Middle frontal gyrus (tissue), 1 donor: ENCODE measurements at regions not wholly inside any gene's neighbourhood (a gene's known extent, or its start where the extent isn't known, plus 50 kb on each side); places are given as distances from the start of the nearest gene placed in this dataset.
"Not testable (repeated sequence)": the region's sequence is repeated elsewhere in the genome, so short reads cannot be mapped to it uniquely, and the experiment has no call there.

Source experiments
- DNase-seq: peaks from one replicate; pipeline ENCODE4 v3.0.0-alpha.2; 2015; ENCODE audit warnings: low spot score; ENCODE audit errors: extremely low spot score

DNA sequence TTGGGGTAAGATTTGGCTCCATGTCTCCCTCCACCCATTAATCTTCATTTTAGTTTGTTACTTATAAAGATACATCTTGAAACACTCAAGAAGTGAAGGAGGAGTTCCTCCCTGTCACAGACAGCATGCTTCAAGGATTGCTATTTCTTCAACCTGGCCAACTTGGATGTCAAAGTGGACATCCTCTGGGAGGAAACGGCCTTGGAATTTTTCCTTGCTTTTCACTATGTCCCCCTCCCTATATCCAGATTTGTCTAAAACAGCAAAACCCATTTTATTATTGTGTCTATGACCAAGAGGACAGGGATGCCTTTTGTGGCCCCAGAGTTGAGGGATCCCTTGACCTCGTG is 242.9 kb downstream of the LPIN1 start:
- DNase-seq, result no peak

DNA sequence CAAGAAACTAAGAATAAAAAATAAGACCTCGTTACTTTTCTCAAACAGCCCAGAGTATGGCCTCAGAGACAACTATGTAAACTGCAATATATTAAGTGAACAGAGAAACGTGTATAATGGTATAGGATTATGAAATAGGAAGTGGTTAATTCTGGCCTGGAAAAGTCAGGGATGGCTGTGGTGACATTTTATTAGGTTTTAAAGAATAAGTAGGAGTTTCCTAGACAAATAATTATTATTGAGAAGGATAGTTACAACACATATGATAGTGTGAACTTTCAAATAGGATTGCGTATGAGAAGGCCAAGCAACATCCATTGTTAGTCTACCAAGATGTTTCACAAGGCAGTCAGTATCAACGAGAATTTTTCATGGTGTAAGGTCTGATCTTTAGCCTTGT is 244.1 kb downstream of the LPIN1 start:
- DNase-seq, result no peak

DNA sequence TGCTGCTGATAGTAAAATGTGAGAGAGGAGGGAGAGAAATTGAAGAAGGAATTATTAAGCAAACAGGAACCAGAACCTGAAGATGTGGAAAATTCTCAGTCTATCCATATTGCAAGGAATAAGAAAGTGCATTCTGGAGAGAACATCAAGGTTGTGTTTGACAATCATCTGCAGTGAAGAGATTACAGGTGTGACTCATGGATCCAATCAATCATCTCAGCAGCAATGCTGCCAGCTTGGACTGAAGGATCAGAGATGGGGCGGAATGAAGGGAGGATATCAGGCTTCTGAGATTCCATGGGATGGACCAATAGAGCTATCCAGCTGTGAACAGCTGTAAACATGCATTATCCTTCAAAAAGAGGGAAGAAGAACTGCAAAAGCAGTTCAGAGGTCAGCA is 247.3 kb downstream of the LPIN1 start:
- no peak for DNase-seq

DNA sequence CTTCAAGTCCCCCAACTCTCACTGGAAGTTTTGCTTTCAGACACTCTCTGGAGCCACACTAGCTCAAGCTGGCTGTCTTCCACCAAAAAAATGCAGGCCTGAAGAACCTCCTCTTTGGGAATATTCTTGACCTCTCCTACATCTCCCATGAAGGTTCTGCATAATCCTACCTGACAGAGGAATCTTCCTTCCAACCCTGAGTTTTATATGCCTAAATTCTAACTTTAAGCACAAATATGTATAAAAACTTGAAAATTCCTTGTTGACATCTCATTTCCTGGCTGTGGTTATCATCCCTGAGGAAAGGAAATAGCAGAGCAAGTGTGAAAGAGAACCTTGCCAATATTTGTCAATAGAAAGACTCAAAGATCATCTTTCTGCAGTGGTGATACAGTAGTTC is 249.0 kb downstream of the LPIN1 start:
- no peak for DNase-seq

DNA sequence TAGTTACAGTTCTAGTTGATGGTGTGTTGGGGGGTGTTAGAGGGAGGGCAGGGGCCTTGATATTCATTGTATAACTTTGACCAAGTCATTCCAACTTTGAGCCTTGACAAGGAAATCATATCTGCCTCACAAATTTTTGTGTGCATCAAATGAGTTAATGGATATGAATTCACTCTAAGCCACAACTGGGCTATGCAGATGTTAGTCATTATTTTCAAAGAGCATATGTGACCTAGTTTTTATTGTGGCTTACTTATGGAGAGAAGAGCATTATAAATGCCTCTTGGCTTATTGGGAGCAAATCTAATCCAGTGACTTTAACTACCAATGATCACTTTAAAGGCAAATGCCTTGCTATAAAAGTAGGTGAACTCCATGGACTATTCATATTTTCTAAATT is 250.2 kb downstream of the LPIN1 start:
- DNase-seq, result no peak

DNA sequence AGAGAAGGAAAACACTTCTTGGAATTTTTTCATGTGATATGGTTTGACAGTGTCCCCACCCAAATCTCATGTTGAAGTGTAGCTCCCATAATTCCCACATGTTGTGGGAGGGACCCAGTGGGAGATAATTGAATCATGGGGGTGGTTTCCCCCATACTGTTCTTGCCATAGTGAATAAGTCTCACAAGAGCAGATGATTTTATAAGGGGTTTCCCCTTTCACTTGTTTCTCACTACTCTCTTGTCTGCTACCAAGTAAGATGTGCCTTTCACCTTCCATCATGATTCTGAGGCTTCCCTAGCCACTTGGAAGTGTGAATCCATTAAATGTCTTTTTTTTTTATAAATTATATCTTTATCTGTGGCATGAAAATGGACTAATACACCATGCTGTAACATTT is 250.7 kb downstream of the LPIN1 start:
- DNase-seq, result no peak

DNA sequence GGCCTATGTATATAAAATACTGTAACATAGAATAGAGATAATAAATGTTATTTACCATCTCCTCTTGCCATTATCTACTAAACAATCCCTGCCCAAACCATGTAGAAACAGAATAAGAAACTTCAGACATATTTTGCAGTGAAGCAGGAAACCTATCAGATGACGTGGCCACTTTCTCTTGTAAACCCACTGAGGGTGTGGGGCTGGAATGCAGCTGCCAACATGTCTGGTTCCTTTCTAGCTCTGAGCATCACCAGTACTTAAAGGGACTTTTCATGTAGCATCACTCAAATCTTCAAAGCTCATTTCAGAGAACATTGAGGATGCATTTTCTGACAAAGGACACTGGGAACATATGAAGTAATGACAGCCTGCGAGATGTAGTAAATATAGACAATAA is 251.8 kb downstream of the LPIN1 start:
- DNase-seq, result no peak

DNA sequence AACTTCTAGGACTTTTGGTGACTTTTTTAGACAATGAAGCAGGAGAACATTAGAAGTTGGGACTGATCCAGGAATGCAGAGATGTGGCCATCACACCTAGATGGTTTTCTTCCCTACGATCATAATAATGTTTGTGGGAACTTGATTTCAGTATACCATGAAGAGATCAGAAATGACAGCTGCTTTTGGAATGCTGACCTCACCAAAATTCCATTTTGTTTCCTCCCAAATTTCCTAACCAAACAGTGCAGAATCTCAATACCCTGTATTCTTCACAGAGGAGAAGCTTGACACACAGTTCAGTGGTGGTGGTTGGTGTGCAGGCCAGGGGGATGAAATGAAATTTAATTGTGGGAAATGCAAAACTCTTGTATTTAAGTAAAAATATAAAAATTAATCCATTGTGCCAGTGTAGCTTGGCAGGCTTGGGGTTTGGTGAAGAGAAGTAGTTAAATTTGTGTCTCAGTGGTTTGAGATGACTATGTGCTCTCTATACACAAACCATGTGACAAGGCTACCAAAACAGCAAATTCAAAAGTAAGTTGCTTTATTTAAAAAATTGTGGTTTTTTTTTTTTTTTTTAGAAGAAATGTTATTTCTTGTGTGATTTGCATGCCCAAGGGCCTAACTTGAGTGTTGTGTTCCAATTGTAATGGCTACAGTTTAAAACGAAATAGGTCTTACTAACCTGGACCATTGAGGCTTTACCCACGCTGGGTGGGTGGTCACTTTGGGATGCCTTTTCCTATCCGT is 252.4 kb downstream of the LPIN1 start:
- no peak for DNase-seq

DNA sequence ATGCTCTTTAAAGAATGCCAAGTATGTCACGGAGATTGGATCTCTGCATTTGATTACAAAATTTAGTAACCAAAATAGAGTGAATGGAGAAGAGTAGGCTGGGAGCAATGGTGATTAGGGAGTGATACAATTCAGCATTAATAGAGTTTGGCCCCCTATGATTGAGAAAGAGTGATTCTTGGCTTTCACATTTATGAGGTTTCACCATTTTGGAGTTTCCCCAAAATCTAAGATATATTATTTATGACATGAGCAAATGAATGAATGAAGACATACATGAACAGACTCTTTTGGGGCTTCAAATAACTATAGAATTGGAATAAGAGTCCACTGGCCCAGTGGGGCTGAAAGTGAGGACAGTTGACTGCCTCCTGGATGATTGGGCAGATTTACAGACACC is 255.2 kb downstream of the LPIN1 start:
- no peak for DNase-seq

DNA sequence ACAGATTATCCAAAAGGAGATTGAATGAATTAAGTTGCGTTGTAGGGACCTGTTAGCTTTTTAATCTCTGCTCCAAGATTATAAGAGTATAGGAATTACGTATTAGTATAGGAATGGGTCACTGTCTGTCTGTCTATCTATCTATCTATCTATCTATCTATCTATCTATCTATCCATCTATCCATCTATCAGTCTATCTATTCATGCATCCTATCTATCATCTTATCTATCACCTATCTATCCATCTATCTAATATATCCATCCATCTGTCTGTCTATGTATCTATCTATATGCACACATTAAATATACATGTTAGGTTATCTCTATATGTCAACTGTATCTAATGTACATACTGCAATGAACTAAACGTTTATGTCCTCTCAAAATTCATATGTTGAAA is 255.8 kb downstream of the LPIN1 start:
- DNase-seq, result no peak

DNA sequence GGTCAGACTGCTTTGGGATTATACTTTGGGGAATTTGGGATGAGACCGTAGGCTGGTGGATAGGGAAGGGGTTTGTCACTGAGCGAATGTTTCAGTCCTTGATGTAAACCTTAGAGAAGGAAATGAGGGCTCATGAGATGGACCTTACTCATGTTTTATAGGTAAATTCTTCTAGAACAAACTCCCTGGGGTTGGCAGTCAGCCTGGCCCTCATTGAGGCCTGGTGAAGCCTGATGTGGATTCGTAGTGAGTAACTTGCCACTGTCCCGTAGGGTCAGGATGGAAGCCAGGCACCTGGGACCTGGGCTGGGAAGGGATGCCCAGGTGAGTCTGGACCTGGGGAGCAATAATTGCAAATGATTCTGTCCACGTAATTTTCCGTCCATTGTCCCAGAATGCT is 258.3 kb downstream of the LPIN1 start:
- DNase-seq, result no peak

DNA sequence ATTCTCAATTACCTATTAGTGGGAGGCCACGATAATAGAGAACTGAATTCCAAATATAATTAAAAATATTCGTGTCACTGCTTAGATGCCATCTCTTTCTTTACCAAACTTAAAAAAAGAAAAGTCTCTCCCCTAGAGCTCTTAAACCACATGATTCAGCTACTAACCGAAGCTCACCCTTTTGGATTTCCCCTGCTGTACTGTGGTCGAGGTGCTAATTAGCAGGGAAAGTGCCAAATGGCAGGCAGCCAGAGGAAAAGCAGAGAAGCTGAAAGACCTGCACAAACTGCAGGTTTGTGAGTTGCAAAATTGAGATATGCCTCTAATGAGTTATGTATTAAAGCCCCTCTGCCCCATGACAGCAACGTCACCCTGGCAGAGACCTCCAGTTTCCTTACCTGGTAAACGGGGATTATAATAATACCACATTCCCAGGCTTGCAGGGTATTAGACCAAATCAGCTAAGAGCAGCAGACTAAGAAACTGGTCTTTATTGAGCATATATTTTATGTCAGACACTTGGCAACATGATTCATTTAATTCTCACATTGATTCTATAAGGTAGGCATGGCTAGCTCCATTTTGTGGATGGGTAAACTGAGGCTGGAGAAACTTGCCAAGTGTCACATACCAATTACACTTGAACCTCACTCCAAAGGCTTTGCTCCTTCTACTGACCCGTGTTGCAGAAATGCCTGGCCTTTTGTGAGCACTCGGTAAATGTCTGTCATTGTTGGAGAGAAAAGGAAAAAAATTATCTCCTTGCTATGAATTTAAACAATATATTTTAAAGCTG is 259.7 kb downstream of the LPIN1 start:
- DNase-seq, result no peak

DNA sequence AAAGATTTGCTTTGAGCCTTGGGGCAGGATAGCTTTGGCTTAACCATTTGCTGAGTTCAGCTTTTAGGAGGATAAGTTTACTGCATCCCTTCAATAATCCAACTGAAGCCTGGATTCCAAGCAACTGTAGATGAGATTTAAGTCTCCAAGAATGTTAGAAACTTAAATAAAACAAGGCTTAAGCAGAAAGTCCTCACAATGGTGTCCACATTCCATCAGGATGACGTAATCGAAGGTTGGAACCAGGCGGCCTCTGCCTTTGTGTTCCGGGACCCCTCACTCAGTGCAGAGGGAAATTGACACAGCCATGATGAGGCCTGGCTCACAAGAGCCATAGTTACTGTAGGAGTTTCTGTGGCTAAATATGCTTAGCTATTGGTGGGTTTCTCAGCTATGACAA is 260.4 kb downstream of the LPIN1 start:
- DNase-seq, result no peak

DNA sequence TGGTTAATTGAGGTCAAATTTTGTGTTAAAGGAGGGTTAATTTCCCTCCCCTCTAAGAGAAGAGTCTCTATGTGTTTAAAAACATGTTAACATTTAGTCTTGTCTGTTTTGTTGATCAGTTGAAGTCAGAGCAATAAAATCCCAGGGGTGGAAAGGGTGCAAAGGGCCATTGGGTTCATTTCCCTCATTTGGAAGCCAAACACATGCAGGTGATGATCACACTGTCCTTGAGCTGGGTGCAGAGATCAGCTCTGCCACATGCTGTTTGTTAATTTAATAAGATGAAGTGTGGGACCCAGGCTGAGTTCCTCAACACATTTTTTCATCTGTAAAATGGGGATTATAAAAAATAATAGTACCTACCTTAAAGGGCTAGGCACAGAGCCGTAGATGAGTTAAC is 260.9 kb downstream of the LPIN1 start:
- DNase-seq, result no peak

DNA sequence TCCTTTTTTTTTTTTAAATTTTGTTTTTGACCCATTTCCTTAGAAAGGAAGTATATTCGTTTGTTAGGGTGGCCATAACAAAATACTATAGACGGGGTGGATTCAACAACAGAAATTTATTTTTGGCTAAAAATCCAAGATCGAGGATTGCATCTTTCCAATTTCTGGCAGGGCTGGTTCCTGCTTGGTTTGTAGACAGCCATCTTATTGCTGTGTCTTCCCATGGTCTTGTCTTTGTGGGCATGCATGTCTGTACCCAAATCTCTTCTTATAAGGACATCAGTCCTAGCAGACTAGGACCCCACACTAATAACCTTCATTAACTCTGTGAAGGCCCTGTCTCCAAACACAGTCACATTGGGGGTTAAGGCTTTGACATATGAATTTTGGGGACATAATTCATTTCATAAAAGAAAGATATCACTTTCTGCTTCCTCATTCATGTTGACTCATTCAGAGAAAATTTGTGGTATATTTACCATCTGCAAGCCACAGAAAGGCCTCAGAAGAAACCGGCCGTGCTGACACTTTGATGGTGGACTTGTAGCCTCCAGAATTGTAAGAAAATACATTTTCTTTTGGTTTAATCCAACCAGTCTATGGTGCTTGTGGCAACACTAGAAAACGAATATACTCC is 262.1 kb downstream of the LPIN1 start:
- DNase-seq, result no peak

DNA sequence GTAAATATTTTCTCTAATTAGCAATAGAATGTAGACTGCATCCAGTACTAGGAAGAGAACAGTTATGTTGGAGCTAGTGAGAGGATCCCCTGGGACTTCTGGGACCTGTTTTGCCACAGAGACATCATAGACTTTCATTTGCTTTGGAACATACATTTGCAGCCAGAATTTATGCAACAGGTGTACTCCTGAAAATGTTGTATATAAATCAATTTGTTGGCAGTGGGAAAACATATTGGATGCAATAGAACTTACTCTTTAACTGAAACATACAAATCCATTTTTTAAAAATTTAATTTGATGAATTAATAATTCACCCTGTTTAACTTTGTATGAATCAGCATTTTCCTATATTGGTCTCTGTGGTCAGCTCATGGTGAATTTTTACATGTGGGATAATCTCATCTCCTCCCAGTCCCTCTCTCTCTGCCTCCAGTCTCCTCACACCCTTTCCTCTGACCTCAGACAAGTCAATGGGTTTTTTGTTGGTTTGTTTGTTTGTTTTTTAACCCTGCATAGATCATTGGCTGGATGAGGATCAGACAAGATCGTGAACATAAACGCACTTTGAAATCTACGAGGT is 263.0 kb downstream of the LPIN1 start:
- DNase-seq, result no peak

DNA sequence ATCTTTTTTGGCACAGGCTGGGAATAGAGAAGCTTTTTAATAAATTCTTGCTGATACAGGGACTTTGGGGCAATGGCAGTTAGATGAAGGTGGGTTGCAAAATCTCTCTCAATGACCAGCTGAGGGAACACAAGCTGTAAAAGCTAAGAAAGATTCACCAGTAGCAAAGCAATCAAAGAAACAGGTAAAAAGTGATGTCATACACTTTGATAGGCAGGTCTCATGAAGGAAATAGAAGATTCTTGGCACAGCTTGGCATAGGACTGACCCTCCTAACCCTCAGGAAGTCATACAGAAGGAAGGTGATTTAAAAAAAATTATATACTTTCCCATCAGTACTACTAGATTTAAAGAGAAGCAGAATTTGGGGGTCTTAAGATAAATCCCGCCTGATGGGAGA is 263.6 kb downstream of the LPIN1 start:
- DNase-seq, result no peak

DNA sequence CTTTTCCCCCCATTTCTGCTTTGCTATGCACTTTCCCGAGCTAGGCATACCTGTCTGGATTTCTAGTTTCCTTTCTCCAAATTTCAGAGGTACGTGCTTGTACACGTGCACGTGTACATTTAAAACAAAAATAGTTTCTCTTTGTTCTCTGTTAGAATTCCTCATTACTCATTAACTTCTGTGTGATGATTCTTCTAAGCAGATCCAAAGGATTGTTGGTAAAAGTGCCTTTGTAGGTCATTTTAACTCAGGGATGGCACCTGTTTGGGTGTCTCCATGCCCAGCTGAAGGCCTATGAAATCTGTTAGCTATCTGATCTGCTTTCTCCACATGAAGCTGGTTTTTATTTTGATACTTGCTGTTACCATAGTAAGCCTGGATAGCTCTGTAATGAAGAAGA is 264.3 kb downstream of the LPIN1 start:
- no peak for DNase-seq

DNA sequence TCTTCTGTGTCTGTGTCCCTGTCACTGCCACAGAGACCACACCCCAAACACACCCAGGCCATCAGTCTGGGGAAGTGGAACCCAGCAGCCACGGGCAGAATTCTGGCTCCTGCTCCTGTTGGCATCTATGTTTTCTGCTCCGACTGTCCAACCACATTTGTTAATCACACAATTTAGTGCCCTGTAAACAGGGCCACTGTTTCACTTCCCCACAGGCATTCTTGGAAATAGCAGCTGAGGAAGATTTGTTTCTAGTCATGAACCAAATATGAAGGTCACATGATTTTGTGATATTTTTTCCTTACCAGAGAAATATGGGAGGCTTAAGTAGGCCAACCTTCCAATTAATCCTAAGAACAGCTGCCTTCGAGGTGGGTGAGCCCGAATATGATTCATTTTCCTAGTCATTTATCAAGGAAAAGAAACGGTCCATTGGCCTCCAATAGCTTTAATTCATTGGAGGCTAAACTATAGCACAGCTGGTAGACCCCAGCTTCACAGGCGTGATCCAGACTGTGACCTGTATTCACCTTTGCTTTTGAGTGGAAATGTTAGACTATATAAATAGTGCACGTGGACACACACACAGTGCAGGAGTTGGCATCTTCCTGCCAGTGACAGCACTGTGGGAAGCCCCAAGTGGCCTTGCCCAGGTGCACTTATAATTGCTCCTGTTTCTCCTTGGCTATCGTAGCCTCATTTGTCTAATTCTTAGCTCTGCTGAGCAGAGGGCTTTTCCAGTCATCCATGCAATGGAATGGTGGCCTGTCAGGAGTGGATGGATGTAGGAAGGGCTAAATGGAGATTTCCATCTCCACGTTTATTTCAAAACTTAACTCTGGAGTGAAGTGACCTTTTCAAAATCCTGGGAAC is 267.9 kb downstream of the LPIN1 start:
- no peak for DNase-seq

DNA sequence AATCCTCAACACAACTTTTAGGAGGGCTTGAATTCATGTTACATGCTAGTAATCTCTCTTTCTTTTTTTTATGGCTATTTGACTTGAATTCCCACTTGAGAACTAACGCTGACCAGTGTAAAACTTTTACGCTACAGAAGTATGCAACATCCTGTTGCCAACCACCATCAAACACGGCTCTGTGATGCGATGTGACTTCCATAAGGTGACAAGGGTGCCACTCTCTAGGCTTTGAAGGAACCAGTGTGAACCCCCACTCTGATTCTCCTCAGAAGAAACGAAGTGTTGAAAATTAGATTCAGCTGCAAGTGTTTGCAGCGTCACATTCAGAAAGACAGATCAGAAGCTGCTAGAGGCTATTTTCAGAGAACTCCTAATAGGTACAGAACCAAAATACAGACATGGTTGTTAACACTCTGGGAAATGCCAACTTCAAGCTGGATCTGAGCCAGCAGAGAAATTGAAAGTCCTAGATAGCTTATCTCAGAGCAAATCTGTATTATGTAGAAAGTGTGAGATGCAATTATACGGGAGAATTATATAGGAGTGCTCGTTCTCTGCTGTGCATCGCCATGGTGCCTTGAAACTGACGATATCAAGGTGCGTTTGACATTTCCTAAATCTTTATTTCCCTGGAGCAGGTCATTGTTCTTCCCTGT is 271.2 kb downstream of the LPIN1 start:
- no peak for DNase-seq

DNA sequence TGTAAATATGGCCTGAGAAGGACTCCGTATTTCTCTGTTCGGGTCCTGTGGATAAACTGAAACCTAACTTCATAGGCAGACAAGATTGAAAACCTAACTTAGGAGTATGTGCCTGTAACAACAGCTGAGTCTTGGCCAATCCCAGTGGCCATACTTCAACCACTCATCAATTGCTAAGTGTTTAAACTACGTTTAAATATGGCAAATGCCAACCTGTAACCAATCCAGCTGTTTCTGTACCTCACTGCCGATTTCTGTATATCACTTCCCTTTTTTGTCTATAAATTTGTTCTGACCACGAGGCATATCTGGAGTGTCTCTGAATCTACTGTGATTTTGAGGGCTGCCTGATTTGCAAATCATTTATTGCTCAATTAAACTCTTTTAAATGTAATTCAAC is 272.3 kb downstream of the LPIN1 start:
- not testable (repeated sequence) for DNase-seq
